GM12875 (cell line): ENCODE measurements at regions not wholly inside any gene's neighbourhood (a gene's known extent, or its start where the extent isn't known, plus 50 kb on each side); places are given as distances from the start of the nearest gene placed in this dataset.

Experiments
- H3K4me3 ChIP-seq: one replicate; pipeline ENCODE4 v1.5.1; 2011; ENCODE audit warnings: low read depth, low read length, control low read depth
- TF ChIP-seq, protein P1 (sequence below): IDR thresholded peaks from 2 replicates; pipeline ENCODE4 v1.5.1; 2011; ENCODE audit warnings: low read depth, mild to moderate bottlenecking, control low read depth, inconsistent platforms, low read length, moderate library complexity, borderline replicate concordance; ENCODE audit not compliant: insufficient read depth

DNA sequence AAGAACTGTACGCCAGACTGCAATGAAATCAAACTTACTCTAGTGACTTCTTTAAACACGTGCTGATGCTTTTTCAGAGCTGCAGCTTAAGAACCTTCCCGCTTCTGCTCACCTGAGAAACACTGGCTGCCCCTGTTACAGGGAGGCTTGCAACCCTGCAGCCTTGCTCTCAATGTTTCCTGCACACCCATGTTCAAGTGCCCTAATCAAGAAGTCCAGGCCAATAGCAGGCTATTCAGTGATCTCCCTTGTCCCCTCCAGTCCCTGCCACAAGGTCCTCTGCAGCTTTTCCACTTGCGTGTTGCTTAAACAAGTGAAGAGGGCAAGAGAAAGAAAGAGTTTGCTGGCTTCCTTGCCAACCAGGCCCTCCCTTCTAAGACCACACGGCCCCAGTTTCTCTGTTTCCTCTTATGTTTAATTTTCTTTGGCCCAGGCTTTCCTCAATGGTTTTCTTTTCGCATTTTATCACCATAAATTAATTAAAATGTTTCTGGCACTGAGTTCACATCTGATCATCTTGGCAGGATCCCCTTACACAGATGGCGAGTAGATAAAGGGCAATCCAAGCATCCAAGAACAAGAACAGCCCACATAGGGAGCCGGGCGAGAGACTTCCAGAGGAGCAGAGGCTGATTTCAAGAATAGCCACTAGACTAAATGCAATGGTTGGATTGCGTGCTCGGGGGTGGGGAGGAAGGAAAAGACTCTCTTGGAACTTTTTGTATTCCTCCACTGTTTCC lies 82.3 kb upstream of the CDKN3 start:
- TF ChIP-seq, protein P1, sequence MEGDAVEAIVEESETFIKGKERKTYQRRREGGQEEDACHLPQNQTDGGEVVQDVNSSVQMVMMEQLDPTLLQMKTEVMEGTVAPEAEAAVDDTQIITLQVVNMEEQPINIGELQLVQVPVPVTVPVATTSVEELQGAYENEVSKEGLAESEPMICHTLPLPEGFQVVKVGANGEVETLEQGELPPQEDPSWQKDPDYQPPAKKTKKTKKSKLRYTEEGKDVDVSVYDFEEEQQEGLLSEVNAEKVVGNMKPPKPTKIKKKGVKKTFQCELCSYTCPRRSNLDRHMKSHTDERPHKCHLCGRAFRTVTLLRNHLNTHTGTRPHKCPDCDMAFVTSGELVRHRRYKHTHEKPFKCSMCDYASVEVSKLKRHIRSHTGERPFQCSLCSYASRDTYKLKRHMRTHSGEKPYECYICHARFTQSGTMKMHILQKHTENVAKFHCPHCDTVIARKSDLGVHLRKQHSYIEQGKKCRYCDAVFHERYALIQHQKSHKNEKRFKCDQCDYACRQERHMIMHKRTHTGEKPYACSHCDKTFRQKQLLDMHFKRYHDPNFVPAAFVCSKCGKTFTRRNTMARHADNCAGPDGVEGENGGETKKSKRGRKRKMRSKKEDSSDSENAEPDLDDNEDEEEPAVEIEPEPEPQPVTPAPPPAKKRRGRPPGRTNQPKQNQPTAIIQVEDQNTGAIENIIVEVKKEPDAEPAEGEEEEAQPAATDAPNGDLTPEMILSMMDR: no peak
- H3K4me3 ChIP-seq: no peak overlapping the region

DNA sequence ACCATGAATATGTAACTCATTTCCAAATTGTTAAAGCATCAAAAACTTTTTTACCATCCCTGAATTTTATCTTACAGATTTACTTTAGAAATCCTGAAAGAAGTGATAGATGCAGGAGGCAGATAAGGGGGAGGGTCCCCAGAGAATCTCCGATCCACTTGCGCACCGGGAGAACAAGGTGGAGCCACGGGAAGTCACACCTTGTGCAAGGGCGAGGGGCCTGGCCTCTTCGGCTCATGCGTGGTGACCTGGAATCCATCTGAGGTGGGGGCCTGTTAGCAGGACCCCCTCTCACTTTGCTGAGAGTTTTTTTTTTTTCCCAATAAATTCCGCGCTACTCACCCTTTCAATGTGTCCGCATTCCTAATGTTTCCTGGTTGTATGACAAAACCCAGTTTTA lies 80.2 kb upstream of the CDKN3 start:
- TF ChIP-seq, protein P1: no peak
- no peak overlapping the region for H3K4me3 ChIP-seq

DNA sequence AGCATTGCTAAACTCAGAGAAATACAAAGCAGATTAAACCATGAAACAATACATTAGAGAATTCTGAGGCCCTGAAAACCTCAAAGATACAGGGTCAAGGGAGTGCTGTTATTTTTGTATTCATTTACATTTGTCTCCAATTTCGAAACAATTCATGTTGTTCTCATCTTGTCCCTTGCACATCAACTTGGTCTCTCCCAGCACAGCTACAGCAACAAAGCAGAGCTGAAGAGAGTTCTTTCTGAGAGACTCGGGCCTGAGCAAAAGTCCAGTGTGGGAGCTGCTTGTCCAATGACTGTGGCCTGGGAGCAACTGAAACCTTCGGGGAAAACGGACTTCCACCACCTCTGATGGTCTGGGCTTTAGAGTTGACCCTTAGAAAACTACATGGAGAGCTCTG lies 79.4 kb upstream of the CDKN3 start:
- no peak overlapping the region for H3K4me3 ChIP-seq
- TF ChIP-seq, protein P1: no peak

DNA sequence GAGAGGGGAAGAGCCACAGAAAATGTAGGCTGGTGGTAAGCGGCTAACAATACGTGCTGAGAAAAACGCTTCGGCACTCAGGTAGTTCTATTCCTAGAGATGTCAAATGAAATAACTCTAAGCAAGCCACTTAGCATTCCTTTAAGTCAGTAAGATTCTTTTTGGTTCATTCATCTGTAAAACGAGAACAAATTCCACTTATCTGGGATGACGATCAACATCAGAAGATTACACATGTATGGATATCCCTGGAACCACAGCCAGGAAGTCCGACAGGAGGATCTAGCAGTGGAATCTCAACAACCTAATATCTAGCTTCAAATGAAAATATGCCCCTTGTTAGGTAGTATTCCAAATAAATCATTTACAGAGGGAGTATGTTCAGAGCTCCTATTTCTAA lies 74.6 kb upstream of the CDKN3 start:
- TF ChIP-seq, protein P1: no peak
- H3K4me3 ChIP-seq: no peak overlapping the region

DNA sequence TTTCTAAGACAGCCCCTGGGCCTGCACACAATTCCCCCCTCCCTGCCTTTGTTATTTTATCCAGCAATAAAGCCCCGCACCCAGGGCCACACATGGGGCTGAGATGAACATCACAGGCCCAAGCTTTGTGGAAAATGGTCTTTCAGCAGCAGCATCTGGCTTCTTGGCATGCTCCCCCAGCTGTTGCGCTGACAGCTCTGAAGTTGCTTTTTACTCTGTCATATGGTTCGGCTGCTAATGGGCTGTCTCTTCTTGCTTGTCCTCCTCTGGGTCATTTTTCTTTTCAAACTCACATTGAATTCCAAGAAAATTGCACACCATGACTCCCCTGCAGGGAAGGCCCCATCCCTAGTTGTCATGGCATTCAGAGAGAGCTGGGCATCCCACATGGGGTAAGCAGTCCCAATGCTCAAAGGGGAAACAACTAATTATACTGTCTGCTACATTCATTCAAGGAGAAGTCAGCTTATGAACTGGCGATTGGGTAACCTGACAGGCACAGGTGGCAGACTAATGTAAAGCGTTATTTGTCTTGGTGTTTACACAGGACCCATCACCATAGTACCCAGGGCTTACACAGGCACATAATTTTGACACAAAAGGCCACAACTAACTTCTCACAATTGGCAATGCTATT lies 74.0 kb upstream of the CDKN3 start:
- H3K4me3 ChIP-seq: no peak overlapping the region
- TF ChIP-seq, protein P1: no peak

DNA sequence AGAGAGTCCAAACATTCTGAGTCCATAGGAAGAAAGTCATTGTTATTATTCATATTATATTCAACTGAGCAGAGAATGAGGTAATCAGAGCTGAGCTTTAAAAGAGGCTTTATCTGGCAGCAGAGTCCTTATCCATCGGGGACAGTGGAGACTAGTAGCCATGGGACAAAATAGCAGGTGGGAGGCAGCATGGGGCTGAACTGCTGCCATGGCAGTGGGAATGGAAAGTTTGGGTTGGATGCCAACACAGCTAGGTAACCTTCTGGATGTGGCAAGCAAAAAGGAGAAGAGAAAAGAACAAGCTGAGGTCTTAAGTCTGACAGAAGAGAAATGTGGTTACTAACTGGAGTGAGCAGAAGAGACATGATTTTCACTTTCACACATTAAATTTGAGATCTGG lies 71.0 kb upstream of the CDKN3 start:
- no peak overlapping the region for H3K4me3 ChIP-seq
- TF ChIP-seq, protein P1: no peak
